Effector CD4-positive, alpha-beta T cell (primary cell): ENCODE measurements at regions not wholly inside any gene's neighbourhood (a gene's known extent, or its start where the extent isn't known, plus 50 kb on each side); places are given as distances from the start of the nearest gene placed in this dataset.

Source experiments
- DNase-seq: peaks from one replicate; pipeline ENCODE4 v3.0.0-alpha.2; 2020

- no peak for DNase-seq
Observed at GRCh38 chr15:62757535-62757934, 285.0 kb upstream of the TPM1 start.

GRCh38 chr15:62758126-62758951, 284.2 kb upstream of the TPM1 start:
- no peak for DNase-seq

GRCh38 chr15:62758952-62759349, 283.6 kb upstream of the TPM1 start:
- no peak for DNase-seq

GRCh38 chr15:62760538-62760937, 282.0 kb upstream of the TPM1 start:
- no peak for DNase-seq

GRCh38 chr15:62765916-62766315, 276.6 kb upstream of the TPM1 start:
- no peak for DNase-seq

GRCh38 chr15:62766599-62766998, 275.9 kb upstream of the TPM1 start:
- no peak for DNase-seq

- no peak for DNase-seq
Observed at GRCh38 chr15:62769604-62770003, 272.9 kb upstream of the TPM1 start.

GRCh38 chr15:62770111-62770660, 272.4 kb upstream of the TPM1 start:
- no peak for DNase-seq

GRCh38 chr15:62770752-62771151, 271.8 kb upstream of the TPM1 start:
- no peak for DNase-seq

- no peak for DNase-seq
Observed at GRCh38 chr15:62771234-62771633, 271.3 kb upstream of the TPM1 start.

GRCh38 chr15:62773369-62774165, 269.0 kb upstream of the TPM1 start:
- no peak for DNase-seq

- no peak for DNase-seq
Observed at GRCh38 chr15:62775932-62776331, 266.6 kb upstream of the TPM1 start.

GRCh38 chr15:62777671-62778070, 264.9 kb upstream of the TPM1 start:
- no peak for DNase-seq

GRCh38 chr15:62779036-62779770, 263.3 kb upstream of the TPM1 start:
- no peak for DNase-seq

GRCh38 chr15:62779899-62780298, 262.6 kb upstream of the TPM1 start:
- DNase-seq: no peak

GRCh38 chr15:62781081-62781497, 261.5 kb upstream of the TPM1 start:
- no peak for DNase-seq

GRCh38 chr15:62782071-62782841, 260.3 kb upstream of the TPM1 start:
- no peak for DNase-seq

- DNase-seq: no peak
Observed at GRCh38 chr15:62782896-62783295, 259.7 kb upstream of the TPM1 start.

GRCh38 chr15:62783303-62783957, 259.1 kb upstream of the TPM1 start:
- no peak for DNase-seq

GRCh38 chr15:62785881-62786828, 256.4 kb upstream of the TPM1 start:
- no peak for DNase-seq

- DNase-seq: no peak
Observed at GRCh38 chr15:62787401-62787800, 255.1 kb upstream of the TPM1 start.
